ENCODE measurements at regions not wholly inside any gene's neighbourhood (a gene's known extent, or its start where the extent isn't known, plus 50 kb on each side); places are given as distances from the start of the nearest gene placed in this dataset.

GRCh38 chr5:1744393-1745122, 55.1 kb downstream of the MRPL36 start (continued):
- no peak for TF ChIP-seq ZBTB11 (tag by site-specific recombination; conservative IDR thresholded peaks at IDR 0.05; ENCODE audit: low read depth)
- no peak for TF ChIP-seq KLF10 (tag by site-specific recombination; IDR thresholded peaks at IDR 0.05)
- TF ChIP-seq ZNF488 (tag by site-specific recombination; IDR thresholded peaks at IDR 0.05) = no peak

DNA sequence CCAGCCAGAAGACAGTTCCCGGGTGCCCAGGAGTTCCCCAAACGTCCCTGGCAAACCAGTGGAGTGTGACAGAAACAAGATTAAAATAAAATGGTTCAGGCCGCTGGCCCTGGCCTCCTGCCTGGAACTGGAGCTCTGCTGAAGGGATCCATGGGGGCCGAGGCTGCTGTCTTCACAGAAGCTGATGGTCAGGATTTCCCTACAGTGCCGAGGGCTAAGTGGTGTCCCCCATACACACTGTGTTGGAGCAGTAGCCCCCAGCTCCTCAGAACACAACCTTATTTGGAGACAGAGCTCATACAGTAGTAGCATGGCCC, 55.9 kb downstream of the MRPL36 start:
- POLR2A ChIA-PET = no interaction called here

More for the DNA sequence above, 55.9 kb downstream of the MRPL36 start:
- Histone ChIP-seq H3K27ac (ENCODE audit: extremely low read depth, low read depth, low read length) (no peak overlapping the region), H3K9me3 (ENCODE audit: control insufficient read depth, insufficient read depth, low read depth, low read length) (peaks cover 8% of the 10 kb centered on the region; the same call in 1 of the 2 replicates), H3K4me3 (ENCODE audit: low read depth, low read length) (no peak overlapping the region), H3K36me3 (ENCODE audit: control insufficient read depth in 2 of 2, insufficient read depth in 1 of 2, low read length in 2 of 2) (no peaks in the 10 kb centered on the region), H3K4me1 (ENCODE audit: control insufficient read depth, insufficient read depth, low read length) (no peaks in the 10 kb centered on the region)
- CTCF ChIA-PET = interaction anchor here (1.2 kb wide), 1 partner anchor 55 kb away, joined by 3 read pairs; no protein-coding TSS in a partner anchor
- TF ChIP-seq ZNF549 (tag by site-specific recombination; IDR thresholded peaks at IDR 0.05) = no peak
- no peak for TF ChIP-seq ZNF624 (tag by site-specific recombination; IDR thresholded peaks at IDR 0.05)
- TF ChIP-seq ZNF571 (tag by site-specific recombination; IDR thresholded peaks at IDR 0.05) = no peak
- TF ChIP-seq BCL11A (tag by site-specific recombination; IDR thresholded peaks at IDR 0.05; ENCODE audit: low read depth) = no peak
- TF ChIP-seq ZFP37 (tag by site-specific recombination; IDR thresholded peaks at IDR 0.05) = no peak
- TF ChIP-seq ZBTB1 (tag by site-specific recombination; IDR thresholded peaks at IDR 0.05) = no peak
- TF ChIP-seq ZNF112 (tag by site-specific recombination; IDR thresholded peaks at IDR 0.05) = no peak
- no peak for TF ChIP-seq ZNF354C (tag by site-specific recombination; IDR thresholded peaks at IDR 0.05; ENCODE audit: borderline replicate concordance, low read depth)
- no peak for TF ChIP-seq ZBTB49 (tag by site-specific recombination; IDR thresholded peaks at IDR 0.05; ENCODE audit: low read depth)
- TF ChIP-seq, protein P1, sequence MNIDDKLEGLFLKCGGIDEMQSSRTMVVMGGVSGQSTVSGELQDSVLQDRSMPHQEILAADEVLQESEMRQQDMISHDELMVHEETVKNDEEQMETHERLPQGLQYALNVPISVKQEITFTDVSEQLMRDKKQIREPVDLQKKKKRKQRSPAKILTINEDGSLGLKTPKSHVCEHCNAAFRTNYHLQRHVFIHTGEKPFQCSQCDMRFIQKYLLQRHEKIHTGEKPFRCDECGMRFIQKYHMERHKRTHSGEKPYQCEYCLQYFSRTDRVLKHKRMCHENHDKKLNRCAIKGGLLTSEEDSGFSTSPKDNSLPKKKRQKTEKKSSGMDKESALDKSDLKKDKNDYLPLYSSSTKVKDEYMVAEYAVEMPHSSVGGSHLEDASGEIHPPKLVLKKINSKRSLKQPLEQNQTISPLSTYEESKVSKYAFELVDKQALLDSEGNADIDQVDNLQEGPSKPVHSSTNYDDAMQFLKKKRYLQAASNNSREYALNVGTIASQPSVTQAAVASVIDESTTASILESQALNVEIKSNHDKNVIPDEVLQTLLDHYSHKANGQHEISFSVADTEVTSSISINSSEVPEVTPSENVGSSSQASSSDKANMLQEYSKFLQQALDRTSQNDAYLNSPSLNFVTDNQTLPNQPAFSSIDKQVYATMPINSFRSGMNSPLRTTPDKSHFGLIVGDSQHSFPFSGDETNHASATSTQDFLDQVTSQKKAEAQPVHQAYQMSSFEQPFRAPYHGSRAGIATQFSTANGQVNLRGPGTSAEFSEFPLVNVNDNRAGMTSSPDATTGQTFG (tag by site-specific recombination; IDR thresholded peaks at IDR 0.05; ENCODE audit: borderline replicate concordance) = no peak
- TF ChIP-seq ZNF580 (tag by site-specific recombination; IDR thresholded peaks at IDR 0.05) = no peak
- TF ChIP-seq ZIC2 (tag by site-specific recombination; IDR thresholded peaks at IDR 0.05) = no peak
- no peak for TF ChIP-seq ZNF837 (tag by site-specific recombination; IDR thresholded peaks at IDR 0.05)
- no peak for TF ChIP-seq CTCF (tag by site-specific recombination; IDR thresholded peaks at IDR 0.05)
- TF ChIP-seq ZNF24 (tag by site-specific recombination; IDR thresholded peaks at IDR 0.05) = no peak
- no peak for TF ChIP-seq ZNF768 (tag by site-specific recombination; IDR thresholded peaks at IDR 0.05)
- TF ChIP-seq, protein P2, sequence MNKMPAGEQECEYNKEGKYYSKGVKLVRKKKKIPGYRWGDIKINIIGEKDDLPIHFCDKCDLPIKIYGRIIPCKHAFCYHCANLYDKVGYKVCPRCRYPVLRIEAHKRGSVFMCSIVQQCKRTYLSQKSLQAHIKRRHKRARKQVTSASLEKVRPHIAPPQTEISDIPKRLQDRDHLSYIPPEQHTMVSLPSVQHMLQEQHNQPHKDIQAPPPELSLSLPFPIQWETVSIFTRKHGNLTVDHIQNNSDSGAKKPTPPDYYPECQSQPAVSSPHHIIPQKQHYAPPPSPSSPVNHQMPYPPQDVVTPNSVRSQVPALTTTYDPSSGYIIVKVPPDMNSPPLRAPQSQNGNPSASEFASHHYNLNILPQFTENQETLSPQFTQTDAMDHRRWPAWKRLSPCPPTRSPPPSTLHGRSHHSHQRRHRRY (tag by site-specific recombination; IDR thresholded peaks at IDR 0.05) = no peak

Data from HEK293 (cell line).